ENCODE measurements at regions not wholly inside any gene's neighbourhood (a gene's known extent, or its start where the extent isn't known, plus 50 kb on each side); places are given as distances from the start of the nearest gene placed in this dataset.

- H3K4me3 ChIP-seq (ENCODE audit: low read depth, low read length) = no peak overlapping the region
- ChIA-PET POLR2A (no interaction called here), CTCF (no interaction called here)
- TF ChIP-seq ZNF155 (tag by site-specific recombination; IDR thresholded peaks at IDR 0.05) = no peak
- no peak for TF ChIP-seq GLIS1 (tag by site-specific recombination; IDR thresholded peaks at IDR 0.05)
- no peak for TF ChIP-seq ZNF549 (tag by site-specific recombination; IDR thresholded peaks at IDR 0.05)
- TF ChIP-seq ZNF2 (tag by site-specific recombination; IDR thresholded peaks at IDR 0.05) = no peak
- no peak for TF ChIP-seq ZNF239 (tag by site-specific recombination; IDR thresholded peaks at IDR 0.05)
- TF ChIP-seq, protein P1, sequence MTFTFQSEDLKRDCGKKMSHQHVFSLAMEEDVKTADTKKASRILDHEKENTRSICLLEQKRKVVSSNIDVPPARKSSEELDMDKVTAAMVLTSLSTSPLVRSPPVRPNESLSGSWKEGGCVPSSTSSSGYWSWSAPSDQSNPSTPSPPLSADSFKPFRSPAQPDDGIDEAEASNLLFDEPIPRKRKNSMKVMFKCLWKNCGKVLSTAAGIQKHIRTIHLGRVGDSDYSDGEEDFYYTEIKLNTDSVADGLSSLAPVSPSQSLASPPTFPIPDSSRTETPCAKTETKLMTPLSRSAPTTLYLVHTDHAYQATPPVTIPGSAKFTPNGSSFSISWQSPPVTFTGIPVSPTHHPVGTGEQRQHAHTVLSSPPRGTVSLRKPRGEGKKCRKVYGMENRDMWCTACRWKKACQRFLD (tag by site-specific recombination; IDR thresholded peaks at IDR 0.05) = no peak
- no peak for TF ChIP-seq ZNF596 (tag by site-specific recombination; IDR thresholded peaks at IDR 0.05)
- TF ChIP-seq YY2 (tag by site-specific recombination; IDR thresholded peaks at IDR 0.05) = no peak
- no peak for TF ChIP-seq ZBTB26 (tag by site-specific recombination; optimal IDR thresholded peaks at IDR 0.05)
- no peak for TF ChIP-seq ZNF146 (tag by site-specific recombination; IDR thresholded peaks at IDR 0.05)
- TF ChIP-seq, protein P2, sequence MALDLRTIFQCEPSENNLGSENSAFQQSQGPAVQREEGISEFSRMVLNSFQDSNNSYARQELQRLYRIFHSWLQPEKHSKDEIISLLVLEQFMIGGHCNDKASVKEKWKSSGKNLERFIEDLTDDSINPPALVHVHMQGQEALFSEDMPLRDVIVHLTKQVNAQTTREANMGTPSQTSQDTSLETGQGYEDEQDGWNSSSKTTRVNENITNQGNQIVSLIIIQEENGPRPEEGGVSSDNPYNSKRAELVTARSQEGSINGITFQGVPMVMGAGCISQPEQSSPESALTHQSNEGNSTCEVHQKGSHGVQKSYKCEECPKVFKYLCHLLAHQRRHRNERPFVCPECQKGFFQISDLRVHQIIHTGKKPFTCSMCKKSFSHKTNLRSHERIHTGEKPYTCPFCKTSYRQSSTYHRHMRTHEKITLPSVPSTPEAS (tag by site-specific recombination; IDR thresholded peaks at IDR 0.05) = no peak
- TF ChIP-seq KLF10 (tag by site-specific recombination; IDR thresholded peaks at IDR 0.05) = no peak
- TF ChIP-seq ZXDB (tag by site-specific recombination; IDR thresholded peaks at IDR 0.05) = no peak
- TF ChIP-seq BCL11B (tag by site-specific recombination; IDR thresholded peaks at IDR 0.05; ENCODE audit: low read depth) = no peak
- TF ChIP-seq ZNF18 (tag by site-specific recombination; IDR thresholded peaks at IDR 0.05) = no peak
- no peak for TF ChIP-seq ZNF23 (tag by site-specific recombination; IDR thresholded peaks at IDR 0.05; ENCODE audit: borderline replicate concordance)
- no peak for TF ChIP-seq ZNF175 (tag by site-specific recombination; IDR thresholded peaks at IDR 0.05)
- no peak for TF ChIP-seq ZNF16 (tag by site-specific recombination; IDR thresholded peaks at IDR 0.05; ENCODE audit: low read depth)
- H3K36me3 ChIP-seq (ENCODE audit: control insufficient read depth in 2 of 2, insufficient read depth in 1 of 2, low read length in 2 of 2) = no peaks in the 10 kb centered on the region
- 0 out of 2 replicates have a peak, but pooled peaks cover 3% of the 10 kb centered on the region for H3K4me1 ChIP-seq (ENCODE audit: control insufficient read depth, insufficient read depth, low read length)
- no peak overlapping the region for H3K27ac ChIP-seq (ENCODE audit: extremely low read depth, low read depth, low read length)
- H3K9me3 ChIP-seq (ENCODE audit: control insufficient read depth, insufficient read depth, low read depth, low read length) = no peaks in the 10 kb centered on the region
Observed at GRCh38 chr2:225334514-225334913, 65.0 kb upstream of the NYAP2 start.

DNA sequence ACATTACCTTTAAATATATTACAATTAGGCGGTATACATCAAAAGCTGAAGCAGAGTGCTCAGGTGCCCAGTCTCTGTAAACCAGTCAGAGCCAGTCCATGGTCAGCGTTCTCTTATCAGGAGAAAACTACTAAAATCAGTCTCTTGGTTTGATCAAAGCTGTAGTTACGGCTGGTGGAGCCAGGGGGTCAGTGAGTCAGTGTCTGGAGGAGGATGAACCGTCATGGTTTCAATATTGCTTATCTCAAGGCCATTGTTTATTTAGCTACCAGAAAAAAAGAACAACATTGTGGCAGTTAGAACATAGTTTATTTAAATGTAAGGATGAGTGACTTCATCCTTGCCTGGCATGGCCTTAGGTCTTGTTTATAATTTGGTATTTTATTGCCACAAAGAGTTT, 71.3 kb upstream of the NYAP2 start:
- POLR2A ChIA-PET = no interaction called here
- CTCF ChIA-PET = interaction anchor here (0.9 kb wide), 1 partner anchor 15 kb away, joined by 3 read pairs; no protein-coding TSS in a partner anchor
- H3K27ac ChIP-seq (ENCODE audit: extremely low read depth, low read depth, low read length) = no peak overlapping the region

More for the DNA sequence above, 71.3 kb upstream of the NYAP2 start:
- Histone ChIP-seq H3K9me3 (ENCODE audit: control insufficient read depth, insufficient read depth, low read depth, low read length) (no peaks in the 10 kb centered on the region), H3K4me1 (ENCODE audit: control insufficient read depth, insufficient read depth, low read length) (0 out of 2 replicates have a peak, but pooled peaks cover 3% of the 10 kb centered on the region), H3K4me3 (ENCODE audit: low read depth, low read length) (no peak overlapping the region), H3K36me3 (ENCODE audit: control insufficient read depth in 2 of 2, insufficient read depth in 1 of 2, low read length in 2 of 2) (no peaks in the 10 kb centered on the region)
- peak; percentile 57; the same call in 1 of the 2 replicates for TF ChIP-seq TCF7L2 (IDR thresholded peaks at IDR 0.05; ENCODE audit: borderline replicate concordance, low read depth, low read length)
- TF ChIP-seq, protein P3, sequence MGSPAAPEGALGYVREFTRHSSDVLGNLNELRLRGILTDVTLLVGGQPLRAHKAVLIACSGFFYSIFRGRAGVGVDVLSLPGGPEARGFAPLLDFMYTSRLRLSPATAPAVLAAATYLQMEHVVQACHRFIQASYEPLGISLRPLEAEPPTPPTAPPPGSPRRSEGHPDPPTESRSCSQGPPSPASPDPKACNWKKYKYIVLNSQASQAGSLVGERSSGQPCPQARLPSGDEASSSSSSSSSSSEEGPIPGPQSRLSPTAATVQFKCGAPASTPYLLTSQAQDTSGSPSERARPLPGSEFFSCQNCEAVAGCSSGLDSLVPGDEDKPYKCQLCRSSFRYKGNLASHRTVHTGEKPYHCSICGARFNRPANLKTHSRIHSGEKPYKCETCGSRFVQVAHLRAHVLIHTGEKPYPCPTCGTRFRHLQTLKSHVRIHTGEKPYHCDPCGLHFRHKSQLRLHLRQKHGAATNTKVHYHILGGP (tag by site-specific recombination; IDR thresholded peaks at IDR 0.05) = no peak
- TF ChIP-seq ZNF174 (tag by site-specific recombination; IDR thresholded peaks at IDR 0.05) = no peak

Data from HEK293 (cell line).